Activated CD4-positive, alpha-beta T cell treated with anti-CD3 and anti-CD28 coated beads, Interleukin-2, amount 50 U/mL, for 4 hours (primary cell): ENCODE measurements at regions not wholly inside any gene's neighbourhood (a gene's known extent, or its start where the extent isn't known, plus 50 kb on each side); places are given as distances from the start of the nearest gene placed in this dataset.

ENCODE experiments used
- DNase-seq, 2 experiments: peaks; one replicate each; pipeline ENCODE4 v3.0.0-alpha.2; 2020

GRCh38 chr14:71833476-71833875 is 98.8 kb upstream of the RGS6 start:
- no peak for DNase-seq

- no peak for DNase-seq
Measured at GRCh38 chr14:71834284-71835204, 97.7 kb upstream of the RGS6 start.

- DNase-seq, result no peak
Measured at GRCh38 chr14:71852181-71852580, 80.0 kb upstream of the RGS6 start.

- DNase-seq, result peak; percentile 18 to 38
Measured at GRCh38 chr14:71855399-71856036, 76.7 kb upstream of the RGS6 start.

GRCh38 chr14:71856199-71856919 is 75.9 kb upstream of the RGS6 start:
- DNase-seq, result no peak

- no peak for DNase-seq
Measured at GRCh38 chr14:71863049-71863448, 69.2 kb upstream of the RGS6 start.

GRCh38 chr14:71863766-71864165 is 68.5 kb upstream of the RGS6 start:
- no peak for DNase-seq
